Germinal center (tissue), 1 donor: ENCODE measurements at regions not wholly inside any gene's neighbourhood (a gene's known extent, or its start where the extent isn't known, plus 50 kb on each side); places are given as distances from the start of the nearest gene placed in this dataset.
"Not testable (repeated sequence)": the region's sequence is repeated elsewhere in the genome, so short reads cannot be mapped to it uniquely, and the experiment has no call there.

ENCODE experiments used
- DNase-seq: peaks from one replicate; pipeline ENCODE4 v3.0.0; 2012; ENCODE audit warnings: mixed read lengths, low spot score

GRCh38 chr1:99538618-99538956 is 107.3 kb upstream of the PALMD start:
- DNase-seq: no peak

GRCh38 chr1:99539131-99539530 is 106.8 kb upstream of the PALMD start:
- DNase-seq: no peak

- DNase-seq: no peak
These were observed 105.2 kb upstream of the PALMD start for GRCh38 chr1:99540744-99541143.

GRCh38 chr1:99544328-99544727 is 101.6 kb upstream of the PALMD start:
- no peak for DNase-seq

GRCh38 chr1:99546432-99547416 is 99.2 kb upstream of the PALMD start:
- no peak for DNase-seq

- DNase-seq: no peak
These were observed 96.8 kb upstream of the PALMD start for GRCh38 chr1:99548943-99549605.

GRCh38 chr1:99550198-99550597 is 95.7 kb upstream of the PALMD start:
- no peak for DNase-seq

- no peak for DNase-seq
These were observed 93.9 kb upstream of the PALMD start for GRCh38 chr1:99551812-99552614.

- no peak for DNase-seq
These were observed 92.6 kb upstream of the PALMD start for GRCh38 chr1:99553301-99553700.

GRCh38 chr1:99553819-99554218 is 92.1 kb upstream of the PALMD start:
- not testable (repeated sequence) for DNase-seq

- no peak for DNase-seq
These were observed 91.2 kb upstream of the PALMD start for GRCh38 chr1:99554727-99555126.

GRCh38 chr1:99557546-99558202 is 88.2 kb upstream of the PALMD start:
- DNase-seq: no peak

GRCh38 chr1:99559166-99559565 is 86.7 kb upstream of the PALMD start:
- no peak for DNase-seq

- DNase-seq: no peak
These were observed 85.5 kb upstream of the PALMD start for GRCh38 chr1:99560207-99561040.

- no peak for DNase-seq
These were observed 84.0 kb upstream of the PALMD start for GRCh38 chr1:99561952-99562351.

- DNase-seq: no peak
These were observed 80.2 kb upstream of the PALMD start for GRCh38 chr1:99565606-99566289.

- no peak for DNase-seq
These were observed 79.5 kb upstream of the PALMD start for GRCh38 chr1:99566290-99567021.

- DNase-seq: no peak
These were observed 75.3 kb upstream of the PALMD start for GRCh38 chr1:99570486-99571089.

- no peak for DNase-seq
These were observed 74.7 kb upstream of the PALMD start for GRCh38 chr1:99571092-99571734.
